Esophagus muscularis mucosa (tissue), 4 donors: ENCODE measurements at regions not wholly inside any gene's neighbourhood (a gene's known extent, or its start where the extent isn't known, plus 50 kb on each side); places are given as distances from the start of the nearest gene placed in this dataset.

Experiments
- DNase-seq: peaks from one replicate; pipeline ENCODE4 v3.0.0-alpha.2; 2017; ENCODE audit errors: extremely low spot score
- H3K27ac ChIP-seq, 4 donors: fragments of 200-600 bp; sonication (generic); replicated peaks in 1 of 4; 1 replicate in 3 of 4; 2 replicates in 1 of 4; pipeline ENCODE4 v1.5.1; 2016 to 2019; ENCODE audit warnings: mild to moderate bottlenecking in 1 of 4
- H3K27me3 ChIP-seq, 4 donors: fragments of 200-600 bp; sonication (generic); one replicate each; pipeline versions ENCODE4 v1.5.1 to v1.6.0; 2016 to 2019
- H3K36me3 ChIP-seq, 4 donors: fragments of 200-600 bp; sonication (generic); one replicate each; pipeline ENCODE4 v1.5.1; 2016 to 2019
- H3K4me1 ChIP-seq, 4 donors: fragments of 200-600 bp; sonication (generic); one replicate each; pipeline ENCODE4 v1.5.1; 2016 to 2019
- H3K4me3 ChIP-seq, 4 donors: fragments of 200-600 bp; sonication (generic); 1 replicate in 2 of 4; 2 replicates in 2 of 4; pipeline ENCODE4 v1.5.1; 2016 to 2019; ENCODE audit warnings: mild to moderate bottlenecking in 4 of 4, moderate library complexity in 1 of 4
- H3K9me3 ChIP-seq, 4 donors: fragments of 200-600 bp; sonication (generic); 1 replicate in 3 of 4; 2 replicates in 1 of 4; pipeline ENCODE4 v1.5.1; 2016 to 2019
- EP300 ChIP-seq: sonication (generic); formaldehyde crosslinking; IDR thresholded peaks from one replicate; pipeline ENCODE4 v1.6.1; 2017; ENCODE audit warnings: antibody characterized with exemption
- POLR2A ChIP-seq: fragments of 450-650 bp; IDR thresholded peaks from one replicate; pipeline ENCODE4 v1.6.1; 2017; ENCODE audit warnings: antibody characterized with exemption, moderate library complexity, mild to moderate bottlenecking, low read depth
- POLR2AphosphoS5 ChIP-seq, 2 donors: sonication (generic); formaldehyde crosslinking; IDR thresholded peaks; one replicate each; pipeline ENCODE4 v1.6.1; 2017; ENCODE audit warnings: antibody characterized with exemption in 2 of 2
- WGBS: methylation state at CpG from one replicate; pipeline ENCODE4 v1.1.5; 2018; 5-methylcytosine and 5-hydroxymethylcytosine counted together
- intact Hi-C: fragments of 100-400 bp; cut with DNase I; formaldehyde crosslinking; loops from one replicate; pipeline ENCODE4 v1.15.1; 2023
- TF ChIP-seq, protein P1 (sequence below), 3 experiments: fragments of 200-600 bp in 2 of 3; fragments of 450-650 bp in 1 of 3; sonication (generic) in 2 of 3; IDR thresholded peaks; one replicate each; pipeline ENCODE4 v1.5.1; 2017 to 2019; ENCODE audit warnings: antibody characterized with exemption in 3 of 3, mild to moderate bottlenecking in 2 of 3, moderate library complexity in 1 of 3

DNA sequence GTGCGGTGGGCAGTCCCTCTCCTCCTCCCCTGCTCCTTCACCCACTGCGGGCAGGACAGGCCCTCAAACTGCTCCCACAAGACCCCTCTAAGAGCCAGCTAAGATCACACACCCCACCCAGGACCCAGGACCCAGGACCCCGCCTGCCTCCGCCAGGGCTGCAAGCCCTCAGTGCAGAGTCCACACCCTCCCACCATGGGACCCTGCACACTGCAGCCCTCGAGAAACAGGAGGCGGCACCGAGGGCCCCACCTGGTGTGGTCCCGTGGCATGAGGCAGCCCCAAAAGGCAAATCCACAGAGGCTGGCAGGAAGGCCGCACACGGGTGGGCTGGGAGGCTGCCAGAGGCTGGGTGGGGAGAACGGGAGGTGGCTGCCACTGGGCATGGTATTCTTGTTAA lies 94.7 kb downstream of the ENGASE start:
- Histone ChIP-seq H3K9me3 (no peaks in the 10 kb centered on the region), H3K4me3 (no peak overlapping the region)
- intact Hi-C loops = no loop called here

DNA sequence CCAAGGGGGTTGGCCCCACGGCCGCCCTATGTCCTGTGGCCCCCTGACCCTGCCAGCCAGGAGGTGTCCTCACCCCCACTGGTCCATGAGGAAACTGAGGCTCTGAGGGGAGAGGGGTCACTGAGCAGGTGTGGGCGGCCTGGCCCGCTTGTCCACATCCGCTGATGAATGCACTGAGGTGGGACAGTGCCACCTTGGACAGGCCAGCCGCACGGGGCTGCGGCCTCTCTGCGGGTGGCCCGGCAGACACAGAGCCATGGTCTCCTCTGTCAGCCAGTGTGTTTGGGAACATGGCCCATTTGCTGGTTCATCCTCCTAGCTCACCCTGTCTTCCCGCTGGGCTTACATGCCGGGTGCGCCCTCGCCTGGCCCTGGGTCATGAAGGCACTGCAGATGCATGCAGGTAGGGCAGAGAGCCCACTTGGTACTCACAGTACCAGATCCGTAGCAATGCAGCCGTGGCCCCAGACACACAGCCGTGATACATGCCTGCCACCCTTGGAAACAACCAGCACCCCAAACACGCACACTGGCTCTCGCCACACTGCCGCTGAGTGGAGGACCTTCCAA lies 93.9 kb downstream of the ENGASE start:
- intact Hi-C loops = no loop called here
- no peak for DNase-seq
- no peak overlapping the region for H3K27ac ChIP-seq
- WGBS = 81% methylated on average over 14 of the region's 20 CpGs
- no peaks in the 10 kb centered on the region for H3K36me3 ChIP-seq
- TF ChIP-seq, protein P1, sequence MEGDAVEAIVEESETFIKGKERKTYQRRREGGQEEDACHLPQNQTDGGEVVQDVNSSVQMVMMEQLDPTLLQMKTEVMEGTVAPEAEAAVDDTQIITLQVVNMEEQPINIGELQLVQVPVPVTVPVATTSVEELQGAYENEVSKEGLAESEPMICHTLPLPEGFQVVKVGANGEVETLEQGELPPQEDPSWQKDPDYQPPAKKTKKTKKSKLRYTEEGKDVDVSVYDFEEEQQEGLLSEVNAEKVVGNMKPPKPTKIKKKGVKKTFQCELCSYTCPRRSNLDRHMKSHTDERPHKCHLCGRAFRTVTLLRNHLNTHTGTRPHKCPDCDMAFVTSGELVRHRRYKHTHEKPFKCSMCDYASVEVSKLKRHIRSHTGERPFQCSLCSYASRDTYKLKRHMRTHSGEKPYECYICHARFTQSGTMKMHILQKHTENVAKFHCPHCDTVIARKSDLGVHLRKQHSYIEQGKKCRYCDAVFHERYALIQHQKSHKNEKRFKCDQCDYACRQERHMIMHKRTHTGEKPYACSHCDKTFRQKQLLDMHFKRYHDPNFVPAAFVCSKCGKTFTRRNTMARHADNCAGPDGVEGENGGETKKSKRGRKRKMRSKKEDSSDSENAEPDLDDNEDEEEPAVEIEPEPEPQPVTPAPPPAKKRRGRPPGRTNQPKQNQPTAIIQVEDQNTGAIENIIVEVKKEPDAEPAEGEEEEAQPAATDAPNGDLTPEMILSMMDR (IDR thresholded peaks at IDR 0.05) = no peak
- no peak for TF ChIP-seq POLR2A
- H3K4me3 ChIP-seq = no peak overlapping the region
- H3K4me1 ChIP-seq = no peaks in the 10 kb centered on the region
- H3K27me3 ChIP-seq = peaks cover 0 to 69% (median 0%) of the 10 kb centered on the region in 4 donors
- no peaks in the 10 kb centered on the region for H3K9me3 ChIP-seq

More for the DNA sequence above, 94.7 kb downstream of the ENGASE start:
- DNase-seq = no peak
- 82% methylated on average over 6 of the region's 11 CpGs for WGBS
- Histone ChIP-seq H3K4me1 (no peaks in the 10 kb centered on the region), H3K27ac (no peak overlapping the region), H3K27me3 (peaks cover 0 to 61% (median 0%) of the 10 kb centered on the region in 4 donors), H3K36me3 (no peaks in the 10 kb centered on the region)
- TF ChIP-seq POLR2AphosphoS5 (IDR thresholded peaks at IDR 0.05) (no peak), EP300 (no peak)
- TF ChIP-seq, protein P1 (IDR thresholded peaks at IDR 0.05) = no peak

DNA sequence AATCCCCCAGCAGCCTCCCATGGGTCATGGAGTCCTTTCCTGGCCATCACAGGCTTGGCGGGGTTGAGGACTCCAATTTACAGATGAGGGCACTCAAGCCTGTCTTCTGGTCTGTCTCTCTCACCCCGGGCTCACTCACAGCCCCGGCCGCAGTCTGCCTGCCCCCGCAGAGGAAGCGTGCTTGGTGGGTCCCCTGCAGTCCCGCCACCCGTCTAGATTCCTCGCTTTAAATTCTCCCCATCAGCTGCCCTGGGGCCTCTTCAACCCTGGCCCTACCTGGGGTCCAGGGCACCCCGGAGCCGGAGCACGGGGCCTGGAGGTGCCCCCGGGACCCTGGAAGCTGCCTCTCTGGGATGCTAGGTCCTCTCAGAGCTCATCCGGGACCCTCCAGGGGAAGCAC lies 92.9 kb downstream of the ENGASE start:
- Histone ChIP-seq H3K4me1 (no peaks in the 10 kb centered on the region), H3K36me3 (no peaks in the 10 kb centered on the region), H3K9me3 (no peaks in the 10 kb centered on the region), H3K27me3 (peaks cover 0 to 78% (median 0%) of the 10 kb centered on the region in 4 donors), H3K27ac (no peak overlapping the region), H3K4me3 (no peak overlapping the region)
- intact Hi-C loops = no loop called here
- DNase-seq = no peak
- TF ChIP-seq POLR2A (no peak), POLR2AphosphoS5 (IDR thresholded peaks at IDR 0.05) (no peak), EP300 (no peak)
- TF ChIP-seq, protein P1 (IDR thresholded peaks at IDR 0.05) = no peak
- 94% methylated on average over 13 of the region's 14 CpGs for WGBS

DNA sequence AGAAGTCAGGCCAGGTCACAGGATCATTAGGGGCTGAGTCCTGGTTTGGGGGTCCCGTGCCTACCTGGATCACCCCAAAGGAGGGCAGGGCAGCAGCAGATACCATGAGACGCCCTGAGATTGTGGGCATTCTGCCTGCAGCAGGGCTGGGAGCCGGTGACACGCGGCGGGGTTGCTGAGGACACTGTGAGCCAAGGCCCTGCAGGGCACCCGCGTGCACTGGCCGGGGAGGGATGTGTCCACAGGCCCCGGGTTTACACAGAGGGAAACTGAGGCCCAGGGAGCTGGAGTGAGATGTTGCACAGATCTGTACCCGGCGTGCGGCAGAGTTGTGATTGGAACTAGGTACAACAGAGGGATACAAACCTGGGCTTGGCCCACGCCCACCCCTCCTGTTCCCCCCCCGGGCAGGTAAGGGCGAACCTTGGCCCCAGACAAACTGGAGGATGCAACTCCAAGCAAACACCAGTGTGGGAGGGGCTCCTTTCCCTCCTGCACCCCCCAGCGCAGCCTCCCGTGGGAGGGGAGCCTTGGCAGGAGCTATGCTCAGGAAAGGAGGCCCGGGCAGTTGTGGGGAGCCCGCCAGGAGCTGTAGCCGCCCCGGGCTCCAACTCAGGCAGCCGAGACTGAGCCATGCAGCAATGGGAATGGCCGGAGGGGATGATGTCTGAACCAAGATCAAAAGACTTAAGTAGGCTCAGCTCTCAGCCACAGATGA lies 91.3 kb downstream of the ENGASE start:
- no peak overlapping the region for H3K27ac ChIP-seq
- WGBS = 84% methylated on average over 22 of the region's 24 CpGs
- intact Hi-C loops = no loop called here
- H3K27me3 ChIP-seq = peaks cover 0 to 81% (median 0%) of the 10 kb centered on the region in 4 donors
- no peak overlapping the region for H3K4me3 ChIP-seq
- no peaks in the 10 kb centered on the region for H3K9me3 ChIP-seq
- TF ChIP-seq, protein P1 (IDR thresholded peaks at IDR 0.05) = no peak
- TF ChIP-seq POLR2A (no peak), POLR2AphosphoS5 (IDR thresholded peaks at IDR 0.05) (no peak), EP300 (no peak)
- H3K36me3 ChIP-seq = no peaks in the 10 kb centered on the region
- no peaks in the 10 kb centered on the region for H3K4me1 ChIP-seq
- no peak for DNase-seq
